PC-3 (cell line): ENCODE measurements at regions not wholly inside any gene's neighbourhood (a gene's known extent, or its start where the extent isn't known, plus 50 kb on each side); places are given as distances from the start of the nearest gene placed in this dataset.

Source experiments
- ATAC-seq: fragments of 200-7000 bp; cut with Tn5 transposase; 2 replicates; pipeline ENCODE4 v1.9.1; 2020; ENCODE audit warnings: mild to moderate bottlenecking, moderate library complexity
- BruUV-seq: library from RNA; stranded (reverse); fragments of 400-500 nt; replicated peaks from 2 replicates; lab custom pipeline; 2021; lab: Mats Ljungman, UMichigan
- CTCF ChIA-PET: fragments of 300-600 bp; sonication (Branson Sonifier 250); formaldehyde crosslinking; loops from one replicate; lab custom pipeline; 2022; ENCODE audit warnings: antibody characterized with exemption; lab: Charles Lee
- POLR2A ChIA-PET: fragments of 300-600 bp; sonication (Branson Sonifier 250); formaldehyde crosslinking; loops from one replicate; lab custom pipeline; 2022; ENCODE audit warnings: antibody characterized with exemption; ENCODE audit not compliant: unreplicated experiment; lab: Charles Lee
- DNase-seq: peaks from one replicate; pipeline ENCODE4 v3.0.0-alpha.2; 2015
- H2AFZ ChIP-seq: fragments of 300-600 bp; sonication (generic); 2 replicates; pipeline ENCODE4 v1.6.0; 2016; ENCODE audit warnings: antibody characterized with exemption, low read length
- H3F3A ChIP-seq: fragments of 300-600 bp; sonication (generic); one replicate; pipeline ENCODE4 v1.6.0; 2017; ENCODE audit warnings: antibody characterized with exemption, low read length, control low read depth, mild to moderate bottlenecking; ENCODE audit not compliant: unreplicated experiment
- H3K27ac ChIP-seq: fragments of 300-600 bp; sonication (generic); 2 replicates; pipeline ENCODE4 v1.5.1; 2016; ENCODE audit warnings: mild to moderate bottlenecking, low read length
- H3K27me3 ChIP-seq: fragments of 300-600 bp; sonication (generic); 2 replicates; pipeline ENCODE4 v1.6.1; 2016; ENCODE audit warnings: low read length, mixed read lengths
- H3K36me3 ChIP-seq: fragments of 300-600 bp; sonication (generic); 2 replicates; pipeline ENCODE4 v1.6.1; 2016; ENCODE audit warnings: low read depth, mixed run types, low read length, mixed read lengths
- H3K4me1 ChIP-seq: fragments of 300-600 bp; sonication (generic); 2 replicates; pipeline ENCODE4 v1.5.1; 2016; ENCODE audit warnings: low read length; ENCODE audit not compliant: insufficient read depth
- H3K4me2 ChIP-seq: fragments of 300-600 bp; sonication (generic); 2 replicates; pipeline ENCODE4 v1.6.0; 2016; ENCODE audit warnings: low read length
- H3K4me3 ChIP-seq: fragments of 300-600 bp; sonication (generic); 2 replicates; pipeline ENCODE4 v1.5.1; 2016; ENCODE audit warnings: mild to moderate bottlenecking, low read length, mixed read lengths
- H3K79me2 ChIP-seq: fragments of 300-600 bp; sonication (generic); 2 replicates; pipeline ENCODE4 v1.6.1; 2017; ENCODE audit warnings: low read length, mixed read lengths
- H3K9ac ChIP-seq: fragments of 300-600 bp; sonication (generic); 2 replicates; pipeline ENCODE4 v1.6.0; 2016; ENCODE audit warnings: mild to moderate bottlenecking, low read length
- H3K9me2 ChIP-seq: fragments of 300-600 bp; sonication (generic); replicated peaks from 2 replicates; pipeline ENCODE4 v1.6.1; 2016; ENCODE audit warnings: mixed run types, low read length, mixed read lengths
- H3K9me3 ChIP-seq: fragments of 300-600 bp; sonication (generic); 2 replicates; pipeline ENCODE4 v1.6.1; 2016; ENCODE audit warnings: low read length, mixed read lengths
- H4K20me1 ChIP-seq: fragments of 300-600 bp; sonication (generic); 2 replicates; pipeline ENCODE4 v1.6.1; 2016; ENCODE audit warnings: low read length, mixed read lengths
- CTCF ChIP-seq: fragments of 300-600 bp; sonication (generic); conservative IDR thresholded peaks from 2 replicates; pipeline ENCODE4 v1.5.1; 2017; ENCODE audit warnings: antibody characterized with exemption, low read depth, mild to moderate bottlenecking, low read length
- EZH2 ChIP-seq: fragments of 300-600 bp; sonication (generic); IDR thresholded peaks from one replicate; pipeline ENCODE4 v1.6.1; 2017; ENCODE audit warnings: antibody characterized with exemption, mild to moderate bottlenecking, low read length; ENCODE audit not compliant: unreplicated experiment
- EZH2phosphoT487 ChIP-seq: fragments of 300-600 bp; sonication (generic); IDR thresholded peaks from 2 replicates; pipeline ENCODE4 v1.6.1; 2018; ENCODE audit warnings: mild to moderate bottlenecking, antibody characterized with exemption, low read length, borderline replicate concordance
- intact Hi-C: fragments of 100-400 bp; cut with micrococcal nuclease; formaldehyde crosslinking; loops from 2 replicates; pipeline ENCODE4 v1.9.0; 2023

- H3K36me3 ChIP-seq: no peaks in the 10 kb centered on the region
- no peak for ATAC-seq
- H3K4me1 ChIP-seq: no peaks in the 10 kb centered on the region
- 0 out of 2 replicates have a peak, but pooled peaks cover 5% of the 10 kb centered on the region for H3K9me3 ChIP-seq
- TF ChIP-seq EZH2phosphoT487 (no peak), EZH2 (no peak), CTCF (no peak)
- intact Hi-C loops: no loop called here
- BruUV-seq: no TSS peak
- H3K4me2 ChIP-seq: no peak overlapping the region
- H3K27me3 ChIP-seq: no peaks in the 10 kb centered on the region
- no peak overlapping the region for H3K27ac ChIP-seq
- no peak overlapping the region for H3K4me3 ChIP-seq
- H3K9me2 ChIP-seq: no peaks in the 10 kb centered on the region
- H3K9ac ChIP-seq: no peak overlapping the region
- H4K20me1 ChIP-seq: no peaks in the 10 kb centered on the region
- CTCF ChIA-PET: no interaction called here
- no peak for DNase-seq
- no peak overlapping the region for H2AFZ ChIP-seq
- H3K79me2 ChIP-seq: no peaks in the 10 kb centered on the region
- POLR2A ChIA-PET: no interaction called here
- H3F3A ChIP-seq: no peaks in the 10 kb centered on the region
Measured at GRCh38 chr2:22189893-22190480, 1066.2 kb downstream of the TDRD15 start.

- H3K79me2 ChIP-seq: no peaks in the 10 kb centered on the region
- no peaks in the 10 kb centered on the region for H3F3A ChIP-seq
- no peaks in the 10 kb centered on the region for H3K27me3 ChIP-seq
- no TSS peak for BruUV-seq
- intact Hi-C loops: no loop called here
- no peaks in the 10 kb centered on the region for H3K4me1 ChIP-seq
- no peak for TF ChIP-seq CTCF
- no peak for TF ChIP-seq EZH2
- no peak for TF ChIP-seq EZH2phosphoT487
- no peaks in the 10 kb centered on the region for H3K36me3 ChIP-seq
- ChIA-PET POLR2A (no interaction called here), CTCF (no interaction called here)
- no peak overlapping the region for H3K4me2 ChIP-seq
- no peak overlapping the region for H2AFZ ChIP-seq
- no peak overlapping the region for H3K27ac ChIP-seq
- ATAC-seq (no peak), DNase-seq (no peak)
- 0 out of 2 replicates have a peak, but pooled peaks cover 9% of the 10 kb centered on the region for H3K9me3 ChIP-seq
- H3K9ac ChIP-seq: no peak overlapping the region
- H4K20me1 ChIP-seq: no peaks in the 10 kb centered on the region
- H3K9me2 ChIP-seq: no peaks in the 10 kb centered on the region
- H3K4me3 ChIP-seq: no peak overlapping the region
Measured at GRCh38 chr2:22194218-22194617, 1070.5 kb downstream of the TDRD15 start.

- Histone ChIP-seq H3K4me1 (no peaks in the 10 kb centered on the region), H3K9me2 (no peaks in the 10 kb centered on the region), H3K27me3 (no peaks in the 10 kb centered on the region), H3K4me3 (no peak overlapping the region), H3K9ac (no peak overlapping the region), H3F3A (no peaks in the 10 kb centered on the region), H2AFZ (no peak overlapping the region), H3K36me3 (no peaks in the 10 kb centered on the region), H3K79me2 (no peaks in the 10 kb centered on the region), H3K9me3 (0 out of 2 replicates have a peak, but pooled peaks cover 9% of the 10 kb centered on the region), H3K27ac (no peak overlapping the region), H3K4me2 (no peak overlapping the region), H4K20me1 (no peaks in the 10 kb centered on the region)
- TF ChIP-seq EZH2 (no peak), EZH2phosphoT487 (no peak)
- BruUV-seq: no TSS peak
- intact Hi-C loops: no loop called here
- ChIA-PET POLR2A (no interaction called here), CTCF (no interaction called here)
- ATAC-seq: no peak
- DNase-seq: no peak
Measured at GRCh38 chr2:22196806-22197205, 1073.0 kb downstream of the TDRD15 start.
